ENCODE measurements at regions not wholly inside any gene's neighbourhood (a gene's known extent, or its start where the extent isn't known, plus 50 kb on each side); places are given as distances from the start of the nearest gene placed in this dataset.

DNA sequence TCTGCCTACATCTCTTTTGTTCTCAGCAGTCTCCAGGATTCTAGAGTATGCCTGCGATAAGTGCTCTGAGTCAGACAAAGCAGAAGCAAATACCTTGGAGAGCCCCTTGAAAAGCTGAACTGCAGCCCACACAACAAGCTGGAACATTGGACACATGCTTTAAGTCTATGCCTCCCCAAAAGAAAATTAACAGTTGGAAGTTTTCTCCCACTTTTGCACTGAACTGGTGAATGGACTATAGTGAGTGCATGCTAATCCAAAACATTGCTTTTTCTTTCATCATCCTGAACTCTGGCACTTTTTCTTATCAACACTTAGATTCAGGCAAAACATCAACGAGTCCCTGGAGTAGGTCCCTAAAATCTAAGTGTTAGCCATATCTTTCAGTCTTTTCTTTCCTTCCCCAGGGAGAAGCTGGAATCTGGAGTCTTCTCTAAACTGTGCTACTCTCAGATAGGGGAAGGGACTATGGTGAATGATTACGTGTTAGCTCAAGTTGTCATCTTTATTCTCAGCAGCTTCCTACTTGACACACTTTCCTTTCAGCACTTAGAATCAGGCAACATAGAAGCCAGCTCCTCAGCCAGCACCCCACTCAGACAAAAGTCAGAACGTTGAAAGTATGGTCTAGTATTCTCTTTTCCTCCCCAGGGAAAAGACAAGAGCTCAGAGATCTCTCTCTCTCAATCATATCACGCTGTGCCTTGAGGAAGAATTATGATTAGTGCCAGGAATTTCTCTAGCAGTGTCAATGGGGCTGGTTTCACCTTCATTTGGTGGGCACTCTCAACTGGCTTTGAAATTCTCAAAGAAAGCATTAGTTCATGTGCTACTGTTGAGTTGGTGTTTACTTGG, 811.0 kb upstream of the GJE1 start:
- no peak for DNase-seq (ENCODE audit: low read depth, low spot score)

DNA sequence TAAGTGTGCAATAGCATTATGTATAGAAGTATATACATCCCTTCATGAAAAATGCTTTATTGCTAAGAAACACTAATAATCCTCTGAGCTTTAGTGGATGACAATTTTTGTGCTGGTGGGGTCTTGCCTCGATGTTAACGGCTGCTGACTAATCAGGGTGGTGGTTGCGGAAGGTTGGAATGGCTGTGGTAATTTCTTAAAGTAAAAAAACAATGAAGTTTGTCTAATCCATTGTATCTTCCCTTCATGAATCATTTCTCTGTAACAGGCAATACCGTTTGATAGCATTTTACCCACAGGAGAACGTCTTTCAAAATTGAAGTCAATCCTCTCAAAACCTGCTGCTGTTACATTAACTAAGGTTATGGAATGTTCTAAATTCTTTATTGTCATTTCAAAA, 816.5 kb upstream of the GJE1 start:
- no peak for DNase-seq (ENCODE audit: low read depth, low spot score)

DNA sequence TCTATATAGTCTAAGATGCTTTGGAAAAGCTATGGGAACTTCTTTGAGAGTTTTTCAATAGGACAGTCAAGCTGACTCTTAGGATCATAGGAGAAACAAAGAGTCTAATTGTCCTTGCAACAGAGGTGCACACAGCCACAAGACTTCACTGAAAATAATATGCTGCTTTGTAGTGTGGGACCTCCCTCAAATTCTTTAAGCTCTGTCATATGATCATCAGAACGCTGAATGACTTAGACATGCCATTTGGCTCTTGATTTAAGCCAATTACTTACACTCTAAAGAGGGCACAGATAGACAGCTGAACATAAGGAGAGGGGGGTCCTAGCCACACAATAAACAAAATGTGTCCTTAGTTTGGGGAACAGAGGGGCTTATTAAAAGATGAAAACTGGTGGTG, 818.7 kb upstream of the GJE1 start:
- no peak for DNase-seq (ENCODE audit: low read depth, low spot score)

DNA sequence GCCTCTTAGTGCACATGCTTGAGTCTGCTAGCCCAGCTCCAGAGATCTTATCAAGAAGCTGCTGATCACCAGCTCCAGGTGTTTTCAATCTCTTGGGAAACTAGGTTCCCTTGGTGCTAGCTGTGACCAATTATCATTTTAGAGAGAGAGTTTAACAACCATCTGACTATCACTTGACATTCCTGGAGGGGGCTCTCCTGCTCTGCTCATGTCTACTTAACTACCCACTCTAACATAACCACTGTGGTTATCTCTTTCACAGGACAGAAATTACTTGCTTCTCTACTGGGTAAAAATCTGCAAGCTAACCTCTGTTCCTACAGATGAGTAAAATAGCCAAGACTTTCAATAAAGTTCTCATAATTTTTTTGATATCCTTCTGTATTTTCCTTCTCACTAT, 823.4 kb upstream of the GJE1 start:
- DNase-seq (ENCODE audit: low read depth, low spot score), result no peak

DNA sequence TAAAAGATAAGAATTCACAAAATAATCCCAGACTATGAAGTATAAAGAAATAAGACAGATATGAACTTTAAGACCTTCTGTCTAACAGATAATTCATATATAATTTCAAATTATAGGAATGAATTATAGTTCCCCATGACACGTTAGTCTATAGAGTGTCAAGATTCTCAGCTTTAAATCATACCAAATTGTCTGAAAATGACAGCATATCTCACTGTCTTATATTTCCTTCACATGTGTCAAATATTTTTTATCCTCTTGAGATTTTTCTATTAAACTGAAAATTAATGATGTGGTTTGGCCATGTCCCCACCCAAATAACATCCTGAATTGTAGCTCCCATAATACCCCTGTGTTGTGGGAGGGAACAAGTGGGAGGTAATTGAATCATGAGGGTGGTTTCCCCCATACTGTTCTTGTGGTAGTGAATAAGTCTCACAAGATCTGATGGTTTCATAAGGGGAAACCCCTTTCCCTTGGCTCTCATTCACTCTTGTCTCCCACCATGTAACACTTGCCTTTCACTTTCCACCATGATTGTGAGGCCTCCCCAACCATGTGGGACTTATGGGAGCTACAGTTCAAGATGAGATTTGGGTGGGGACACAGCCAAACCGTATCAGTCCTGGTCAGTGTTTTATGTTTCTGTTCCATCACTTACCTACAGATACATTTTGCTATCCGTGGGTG, 825.3 kb upstream of the GJE1 start:
- DNase-seq (ENCODE audit: low read depth, low spot score), result no peak

DNA sequence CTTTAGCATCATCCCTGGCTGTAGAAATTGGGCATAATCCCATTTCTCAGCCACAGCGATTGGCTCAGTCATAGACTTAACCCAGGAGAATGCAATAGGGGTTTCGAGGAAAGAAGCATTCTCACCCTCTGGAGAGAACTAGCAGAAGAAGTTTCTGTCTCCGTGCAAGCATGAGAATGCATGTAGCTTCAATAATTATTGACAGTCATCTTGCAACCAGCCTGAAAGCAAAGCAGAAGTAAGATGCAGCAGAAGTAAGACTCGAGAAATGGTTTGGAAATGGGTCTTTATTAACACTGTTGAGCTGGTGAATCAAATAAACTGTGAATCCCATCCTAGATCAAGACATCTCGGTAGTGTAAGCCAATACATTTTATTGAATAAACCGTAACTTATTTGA, 828.8 kb upstream of the GJE1 start:
- DNase-seq (ENCODE audit: low read depth, low spot score), result no peak

DNA sequence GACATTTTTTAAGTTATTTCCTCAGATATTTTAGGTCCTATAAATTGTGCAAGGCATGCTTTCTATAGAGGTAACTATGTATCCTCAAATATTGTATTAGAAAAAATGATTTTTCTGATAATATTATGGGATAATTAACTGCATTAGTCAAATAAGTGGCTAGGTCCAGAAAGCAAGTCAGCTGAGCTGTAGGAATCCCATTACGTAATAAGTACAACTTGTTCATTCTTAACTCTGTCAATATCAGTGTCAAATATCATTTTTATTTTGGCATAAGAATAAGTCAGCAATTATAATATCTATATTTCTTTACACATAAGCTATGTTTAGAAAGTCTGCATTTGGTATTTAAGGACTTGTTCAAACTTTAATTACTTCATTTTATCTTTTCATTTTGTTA, 830.9 kb upstream of the GJE1 start:
- DNase-seq (ENCODE audit: low read depth, low spot score), result no peak

DNA sequence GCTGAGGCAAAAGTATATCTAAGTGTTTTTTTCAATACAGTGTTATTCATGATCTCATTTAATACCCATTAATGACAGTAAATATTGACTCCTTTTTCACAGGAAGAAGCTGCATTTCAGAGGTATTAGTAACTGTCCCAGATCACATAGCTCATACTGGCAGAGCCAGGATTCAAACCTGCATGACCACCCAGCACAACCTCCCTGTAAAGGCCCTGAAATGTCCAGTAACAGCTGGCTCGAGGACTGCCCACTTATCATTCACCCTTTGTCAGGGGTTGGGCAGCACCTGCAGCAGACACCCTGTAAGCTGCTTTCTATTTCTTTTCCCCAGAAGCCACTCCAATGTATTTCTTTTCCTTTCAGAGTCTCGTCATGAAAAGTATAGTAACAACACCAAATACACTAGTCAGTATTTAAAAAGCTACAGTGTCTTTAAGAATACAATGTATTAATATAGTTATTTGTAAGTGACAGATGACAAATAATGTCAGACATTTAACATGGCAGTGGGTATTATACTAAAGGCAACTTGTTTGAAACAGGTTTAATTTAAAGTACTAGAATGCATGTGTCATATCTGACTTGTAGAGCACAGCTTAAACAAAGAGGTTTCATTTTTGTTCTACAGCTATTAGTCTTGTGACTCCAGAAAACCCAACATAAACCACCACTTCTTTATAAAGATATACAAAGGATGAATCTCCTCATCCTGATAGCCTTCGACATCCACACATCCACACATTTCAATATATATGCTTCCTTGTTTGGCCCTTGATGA, 841.6 kb upstream of the GJE1 start:
- DNase-seq (ENCODE audit: low read depth, low spot score), result no peak

DNA sequence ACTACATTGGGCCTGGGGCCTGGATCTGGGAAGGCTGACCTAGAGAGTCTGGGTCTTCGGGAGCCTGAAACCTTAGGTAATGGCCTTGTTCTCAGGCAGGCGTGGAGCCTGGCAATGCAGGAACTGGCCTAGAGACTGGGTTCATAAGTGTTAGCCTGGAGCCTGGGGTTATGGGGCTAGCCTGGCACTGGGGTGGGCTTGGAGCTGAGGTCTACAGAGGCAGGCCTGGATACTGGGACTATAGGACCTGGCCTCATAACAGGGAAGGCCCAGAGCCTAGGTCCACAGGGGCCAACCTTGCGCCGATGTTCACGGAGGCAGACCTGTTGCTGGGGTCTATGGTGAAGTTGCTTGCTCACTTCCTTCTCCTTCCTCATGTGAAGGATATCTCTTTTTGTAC, 843.8 kb upstream of the GJE1 start:
- no peak for DNase-seq (ENCODE audit: low read depth, low spot score)

DNA sequence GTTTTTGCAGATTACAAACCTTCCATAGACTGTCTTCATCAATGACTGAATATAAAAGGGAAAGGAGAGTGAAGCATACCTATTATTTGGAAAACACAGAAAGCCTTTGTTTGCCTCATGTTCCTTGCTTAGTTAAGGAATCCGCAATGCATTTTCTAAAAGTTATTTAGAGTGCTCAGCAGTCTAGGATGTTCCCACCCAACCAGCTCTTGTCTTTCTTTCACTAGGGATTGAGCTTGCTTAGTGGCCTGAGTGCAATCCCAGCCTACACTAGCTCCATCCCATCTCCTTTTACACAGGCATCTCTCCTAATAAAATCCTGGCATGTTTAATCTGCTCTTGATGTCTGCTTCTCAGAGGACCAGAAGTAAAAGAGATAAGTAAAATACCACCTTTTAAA, 850.5 kb upstream of the GJE1 start:
- DNase-seq (ENCODE audit: low read depth, low spot score), result no peak

DNA sequence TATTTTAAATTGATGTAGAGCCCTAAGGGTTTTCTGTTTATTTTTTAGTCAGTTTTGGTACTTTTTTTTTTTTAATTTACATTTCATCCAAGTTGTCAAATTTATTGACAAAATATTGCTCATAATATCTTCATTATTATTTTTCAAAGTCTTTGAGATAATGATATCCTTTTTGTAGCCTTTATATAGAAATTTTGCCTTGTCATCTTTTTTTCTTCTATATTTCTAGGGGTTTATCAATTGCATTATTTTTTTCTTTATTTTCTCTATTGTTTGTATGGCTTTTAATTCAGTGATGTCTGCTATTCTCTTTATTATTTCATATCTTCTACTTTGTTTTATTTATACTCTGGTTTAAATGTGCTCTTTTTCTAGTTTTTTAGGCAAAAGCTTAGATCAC, 863.0 kb upstream of the GJE1 start:
- no peak for DNase-seq (ENCODE audit: low read depth, low spot score)

DNA sequence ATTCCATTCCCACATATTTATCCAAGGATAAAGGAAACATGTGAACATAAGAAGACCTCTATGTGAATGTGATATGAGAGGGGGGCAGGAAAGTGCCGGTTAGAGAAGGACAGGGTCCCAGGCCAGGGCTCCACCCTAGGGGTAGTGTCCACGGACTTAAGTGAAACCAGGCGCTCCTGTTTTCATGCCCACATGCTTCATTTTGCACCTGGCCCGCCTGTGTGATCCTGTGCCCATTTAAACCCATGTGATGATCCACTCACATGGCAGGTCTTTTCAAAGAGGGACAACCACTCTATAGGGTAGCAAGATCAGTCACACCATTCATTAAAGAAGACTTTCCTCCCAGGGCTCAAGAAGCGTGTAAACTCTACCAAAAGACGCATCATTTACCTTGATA, 865.3 kb upstream of the GJE1 start:
- no peak for DNase-seq (ENCODE audit: low read depth, low spot score)

DNA sequence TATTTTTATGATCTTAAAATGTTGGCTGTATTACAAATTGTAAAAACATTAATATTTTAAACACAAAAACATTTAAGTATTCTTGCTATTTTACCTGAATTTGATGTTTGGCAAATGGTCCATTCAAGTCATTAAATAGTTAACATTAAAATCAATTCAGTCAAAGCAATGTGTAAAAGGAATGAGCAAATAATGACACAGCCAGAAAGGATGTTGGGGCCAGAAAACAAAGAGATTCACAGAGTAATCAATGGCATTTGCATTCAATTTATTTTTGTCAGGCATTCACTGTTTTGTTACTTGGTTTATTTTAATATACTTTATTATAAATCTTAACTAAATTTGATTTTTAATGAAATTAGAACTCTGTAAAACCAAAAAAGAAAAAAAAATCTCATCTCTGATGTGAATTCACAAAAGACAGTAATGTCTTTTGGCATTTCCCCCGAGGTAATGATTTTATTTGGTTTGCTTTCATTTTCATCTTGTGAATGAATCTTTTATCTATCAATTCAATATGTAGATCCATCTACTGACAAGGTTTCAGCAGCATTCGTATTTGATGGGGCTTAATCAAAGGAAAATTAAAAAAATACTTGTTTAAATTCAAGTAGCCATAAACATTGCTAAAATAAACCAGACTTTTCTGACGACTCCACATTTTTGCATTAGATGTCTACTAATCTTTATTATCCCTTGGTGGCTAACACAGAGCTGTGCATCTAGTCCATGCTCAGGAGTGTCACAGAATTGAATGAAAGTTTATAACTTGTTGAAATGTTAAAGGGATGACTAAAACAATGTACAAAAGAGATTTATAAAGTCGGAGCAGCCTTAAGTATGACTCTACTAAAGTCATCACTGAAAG, 866.7 kb upstream of the GJE1 start:
- DNase-seq (ENCODE audit: low read depth, low spot score), result no peak

DNA sequence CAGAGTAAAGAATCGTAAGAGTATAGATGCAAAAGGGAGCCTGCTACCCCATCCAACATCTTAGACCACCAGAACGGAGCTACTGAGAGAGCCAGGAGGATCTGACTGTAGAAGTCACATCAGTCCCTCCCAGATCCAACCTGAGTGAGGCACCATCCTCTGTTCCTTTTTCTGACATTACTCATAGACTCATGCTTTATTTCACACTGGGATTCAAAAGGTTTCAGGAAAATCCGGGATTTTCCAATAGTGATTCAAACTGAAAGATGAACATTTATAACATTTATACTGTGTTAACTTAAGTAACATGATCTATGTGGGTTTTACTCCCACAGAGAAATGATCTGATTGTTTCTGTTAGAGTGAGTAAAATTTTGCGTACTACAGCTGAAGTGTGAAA, 868.6 kb upstream of the GJE1 start:
- DNase-seq (ENCODE audit: low read depth, low spot score), result no peak

DNA sequence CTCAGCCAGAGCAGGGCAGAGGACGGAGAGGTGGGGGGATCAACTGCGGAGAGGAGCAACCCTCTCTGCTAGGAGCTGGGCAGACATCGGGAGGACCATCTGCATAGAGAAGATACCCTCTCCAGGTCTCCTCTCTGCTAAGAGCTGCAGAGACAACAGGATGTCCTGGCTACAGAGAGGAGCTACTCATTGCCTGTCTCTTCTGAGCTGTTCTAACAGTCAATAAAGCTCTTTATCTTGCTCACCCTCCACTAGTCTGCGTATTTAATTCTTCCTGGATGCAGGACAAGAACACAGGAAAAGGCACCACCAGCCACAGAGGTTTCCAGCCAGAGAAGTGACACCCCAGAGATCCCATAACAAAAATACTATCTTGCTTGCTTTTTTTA, 871.1 kb upstream of the GJE1 start:
- no peak for DNase-seq (ENCODE audit: low read depth, low spot score)

DNA sequence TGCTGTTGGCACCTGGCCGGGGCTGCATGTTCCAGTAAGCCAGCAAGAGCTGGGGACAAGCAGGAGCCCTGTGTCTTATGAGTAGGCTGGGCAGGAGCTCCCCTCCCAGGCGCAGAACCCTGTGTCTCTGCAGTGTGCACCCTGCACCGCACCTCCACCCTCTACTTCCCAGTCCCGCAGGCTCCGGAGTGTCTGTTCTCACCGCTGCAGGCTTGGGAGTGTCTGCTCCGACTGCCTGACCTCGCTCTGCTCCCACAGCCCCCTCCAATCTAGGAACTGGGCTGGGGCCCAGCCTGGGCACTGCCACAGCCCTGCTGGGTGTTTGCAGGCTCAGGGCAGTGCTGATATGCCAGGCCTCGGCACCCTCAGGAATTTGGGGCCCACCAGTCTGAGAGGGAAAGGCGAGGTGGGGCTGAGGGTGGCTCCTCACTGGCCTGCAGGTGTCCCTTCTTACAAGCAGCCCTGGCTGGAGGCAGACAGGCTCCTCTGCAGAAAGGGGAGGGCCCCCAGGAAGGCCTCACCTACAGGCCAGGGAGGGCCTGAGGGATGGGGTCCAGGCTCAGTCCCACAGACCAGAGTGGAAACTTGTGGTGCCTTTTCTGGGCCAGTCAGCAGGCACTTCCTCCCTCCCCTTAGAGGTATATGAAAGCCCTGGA, 871.6 kb upstream of the GJE1 start:
- DNase-seq (ENCODE audit: low read depth, low spot score), result no peak

DNA sequence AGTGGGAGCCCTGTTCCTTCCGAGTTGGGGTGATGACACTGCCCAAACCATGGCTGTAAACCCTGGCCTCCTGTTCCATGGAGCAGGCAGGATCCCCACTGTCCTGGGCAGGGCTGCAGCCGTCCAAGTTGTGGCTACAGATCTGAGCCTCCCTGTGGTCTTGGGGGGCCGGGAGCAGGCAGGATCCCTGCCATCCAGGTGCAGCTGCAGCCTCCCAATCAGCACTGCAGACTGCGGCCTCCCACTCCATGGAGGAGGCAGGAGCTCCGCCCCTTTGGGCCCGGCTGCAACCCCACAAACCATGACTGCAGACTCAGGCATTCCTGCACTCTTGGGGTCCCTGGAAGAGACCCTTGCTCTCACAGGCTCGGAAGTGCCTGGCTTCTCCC, 872.1 kb upstream of the GJE1 start:
- DNase-seq (ENCODE audit: low read depth, low spot score), result no peak

DNA sequence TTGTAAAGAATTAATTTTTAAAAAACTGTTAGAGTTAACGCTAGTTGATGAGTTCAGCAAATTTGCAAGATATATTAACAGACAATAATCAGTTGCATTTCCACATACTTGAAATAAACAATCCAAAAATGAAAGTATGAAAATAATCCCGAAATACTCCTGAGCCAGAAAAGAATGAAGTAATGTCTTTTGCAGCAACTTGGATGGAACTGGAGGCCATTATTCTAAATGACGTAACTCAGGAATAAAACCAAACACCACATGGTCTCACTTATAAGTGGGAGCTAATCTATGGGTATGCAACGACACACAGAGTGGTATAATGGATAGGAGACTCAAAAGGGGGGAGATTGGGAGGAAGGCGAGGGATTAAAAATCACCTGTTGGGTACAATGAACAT, 872.9 kb upstream of the GJE1 start:
- no peak for DNase-seq (ENCODE audit: low read depth, low spot score)

DNA sequence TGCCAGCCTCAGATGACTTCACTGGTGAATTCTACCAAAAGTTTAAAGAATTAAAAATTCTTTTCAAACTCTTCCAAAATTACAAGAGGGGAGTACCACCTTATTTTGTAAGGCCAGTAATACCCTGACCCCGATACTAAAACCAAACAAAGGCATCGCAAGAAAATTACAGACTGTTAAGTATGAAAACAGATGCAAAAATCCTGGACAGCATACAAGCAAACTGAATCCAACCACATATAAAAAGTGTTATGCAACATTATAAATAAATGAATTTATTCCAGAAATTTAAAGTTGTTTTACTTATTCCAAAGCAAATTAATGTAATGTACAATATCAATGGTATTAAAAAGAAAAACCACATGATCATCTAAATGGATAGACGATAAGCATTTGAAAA, 873.6 kb upstream of the GJE1 start:
- DNase-seq (ENCODE audit: low read depth, low spot score), result no peak

DNA sequence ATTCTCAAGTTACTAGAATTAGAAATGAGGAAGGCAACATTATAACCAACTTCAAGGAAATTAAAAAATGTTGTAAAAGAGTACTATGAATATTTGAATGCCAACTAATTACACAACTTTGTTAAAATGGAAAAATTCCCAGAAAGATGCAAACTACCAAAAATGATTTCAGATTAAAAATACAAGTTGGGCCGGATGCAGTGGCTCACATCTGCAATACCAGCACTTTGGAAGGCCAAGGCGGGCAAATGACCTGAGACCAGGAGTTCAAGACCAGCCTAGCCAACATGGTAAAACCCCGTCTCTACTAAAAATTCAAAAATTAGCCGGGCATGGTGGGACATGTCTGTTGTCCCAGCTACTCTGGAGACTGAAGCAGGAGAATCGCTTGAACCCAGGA, 874.2 kb upstream of the GJE1 start:
- DNase-seq (ENCODE audit: low read depth, low spot score), result no peak

DNA sequence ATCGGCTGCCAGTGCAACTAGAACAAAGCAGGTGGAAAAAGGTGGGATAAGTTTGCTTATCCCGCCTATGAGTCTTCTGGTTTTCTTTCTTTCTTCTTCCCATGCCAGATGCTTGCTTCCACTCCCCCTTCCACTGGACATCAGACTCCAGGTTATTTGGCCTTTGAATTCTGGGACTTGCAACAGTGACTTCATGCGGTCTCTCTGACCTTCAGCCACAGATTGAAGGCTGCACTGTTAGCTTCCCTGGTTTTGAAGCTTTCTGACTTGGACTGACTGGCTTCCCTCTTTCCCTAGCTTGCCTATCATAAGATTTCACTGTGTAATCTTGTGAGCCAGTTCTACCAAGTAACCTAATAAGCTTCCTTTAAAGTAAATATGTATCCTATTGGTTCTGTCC, 878.4 kb upstream of the GJE1 start:
- no peak for DNase-seq (ENCODE audit: low read depth, low spot score)

Data from ELF-1 (cell line).